SU-DHL-6 (cell line): ENCODE measurements at regions not wholly inside any gene's neighbourhood (a gene's known extent, or its start where the extent isn't known, plus 50 kb on each side); places are given as distances from the start of the nearest gene placed in this dataset.

Experiments used
- H2AFZ ChIP-seq: fragments of 200-600 bp; sonication (generic); 2 replicates; pipeline ENCODE4 v1.6.1; 2014; ENCODE audit warnings: low read depth, mild to moderate bottlenecking, moderate library complexity, mixed read lengths, antibody characterized with exemption, low read length; ENCODE audit not compliant: severe bottlenecking
- H3F3A ChIP-seq: fragments of 200-600 bp; shearing (Covaris generic); 2 replicates; pipeline ENCODE4 v1.6.0; 2016; ENCODE audit warnings: antibody characterized with exemption, mild to moderate bottlenecking; ENCODE audit not compliant: insufficient read depth
- H3K27ac ChIP-seq: fragments of 200-600 bp; sonication (generic); 2 replicates; pipeline ENCODE4 v1.5.1; 2016; ENCODE audit warnings: low read depth, mild to moderate bottlenecking, low read length, moderate library complexity, mixed read lengths
- H3K27me3 ChIP-seq: fragments of 200-600 bp; sonication (generic), shearing (Covaris generic); 2 replicates; pipeline ENCODE4 v1.6.0; 2014; ENCODE audit warnings: mild to moderate bottlenecking, low read length
- H3K36me3 ChIP-seq: fragments of 200-600 bp; sonication (generic); 2 replicates; pipeline ENCODE4 v1.6.1; 2014; ENCODE audit warnings: mild to moderate bottlenecking, low read length, mixed read lengths
- H3K4me2 ChIP-seq: fragments of 300-600, 200-600 bp; shearing (Covaris generic), sonication (generic); 2 replicates; pipeline ENCODE4 v1.6.0; 2014; ENCODE audit warnings: low read length, low read depth, mild to moderate bottlenecking; ENCODE audit not compliant: poor library complexity, severe bottlenecking
- H3K4me3 ChIP-seq: fragments of 200-600 bp; sonication (generic); 2 replicates; pipeline ENCODE4 v1.5.1; 2014; ENCODE audit warnings: antibody characterized with exemption, low read length, mild to moderate bottlenecking, mixed read lengths; ENCODE audit not compliant: insufficient read depth, poor library complexity, severe bottlenecking
- H3K79me2 ChIP-seq: fragments of 200-600 bp; sonication (generic); 2 replicates; pipeline ENCODE4 v1.6.1; 2014; ENCODE audit warnings: mild to moderate bottlenecking, low read length, moderate library complexity; ENCODE audit not compliant: insufficient read depth
- H3K9ac ChIP-seq: fragments of 200-600 bp; sonication (generic); 2 replicates; pipeline ENCODE4 v1.7.0; 2014; ENCODE audit warnings: mild to moderate bottlenecking, low read length
- H3K9me2 ChIP-seq: fragments of 200-600 bp; sonication (generic); replicated peaks from 2 replicates; pipeline ENCODE4 v1.6.1; 2014; ENCODE audit warnings: low read length; ENCODE audit not compliant: insufficient read depth
- H3K9me3 ChIP-seq: fragments of 200-600 bp; sonication (generic); 2 replicates; pipeline ENCODE4 v1.6.1; 2014; ENCODE audit warnings: low read length, mixed read lengths; ENCODE audit not compliant: insufficient read depth
- H4K20me1 ChIP-seq: fragments of 200-600 bp; sonication (generic); 2 replicates; pipeline ENCODE4 v1.6.1; 2014; ENCODE audit warnings: low read depth, mild to moderate bottlenecking, antibody characterized with exemption, low read length, moderate library complexity, mixed read lengths
- CTCF ChIP-seq: fragments of 200-600 bp; sonication (generic); IDR thresholded peaks from one replicate; pipeline ENCODE4 v1.5.1; 2017; ENCODE audit warnings: antibody characterized with exemption, mild to moderate bottlenecking, low read length, moderate library complexity; ENCODE audit not compliant: insufficient read depth, poor library complexity, severe bottlenecking
- EZH2phosphoT487 ChIP-seq: fragments of 200-600 bp; sonication (generic), shearing (Covaris generic); conservative IDR thresholded peaks from 2 replicates; pipeline ENCODE4 v1.6.1; 2018; ENCODE audit warnings: mild to moderate bottlenecking, antibody characterized with exemption, low read length, moderate library complexity, mixed read lengths

GRCh38 chr20:55354720-55355119, 650.6 kb downstream of the CBLN4 start:
- Histone ChIP-seq H3K79me2 (no peaks in the 10 kb centered on the region), H3K9ac (no peak overlapping the region), H3K27ac (no peak overlapping the region), H3K4me3 (no peak overlapping the region), H3K4me2 (no peak overlapping the region), H3K9me2 (no peaks in the 10 kb centered on the region), H3K36me3 (no peaks in the 10 kb centered on the region), H3K9me3 (no peaks in the 10 kb centered on the region), H4K20me1 (no peaks in the 10 kb centered on the region), H2AFZ (no peak overlapping the region), H3F3A (no peaks in the 10 kb centered on the region), H3K27me3 (no peaks in the 10 kb centered on the region)
- no peak for TF ChIP-seq EZH2phosphoT487
- TF ChIP-seq CTCF, result no peak

GRCh38 chr20:55353206-55353605, 652.1 kb downstream of the CBLN4 start:
- H3K9me2 ChIP-seq, result no peaks in the 10 kb centered on the region
- TF ChIP-seq EZH2phosphoT487 (no peak), CTCF (no peak)
- H3K9me3 ChIP-seq, result no peaks in the 10 kb centered on the region
- H3F3A ChIP-seq, result no peaks in the 10 kb centered on the region
- H3K27me3 ChIP-seq, result no peaks in the 10 kb centered on the region
- no peak overlapping the region for H2AFZ ChIP-seq
- H4K20me1 ChIP-seq, result no peaks in the 10 kb centered on the region
- no peak overlapping the region for H3K9ac ChIP-seq
- H3K27ac ChIP-seq, result no peak overlapping the region
- H3K36me3 ChIP-seq, result no peaks in the 10 kb centered on the region
- no peaks in the 10 kb centered on the region for H3K79me2 ChIP-seq
- no peak overlapping the region for H3K4me2 ChIP-seq
- H3K4me3 ChIP-seq, result no peak overlapping the region

- H3K9ac ChIP-seq, result no peak overlapping the region
- no peaks in the 10 kb centered on the region for H3K9me2 ChIP-seq
- H3K4me3 ChIP-seq, result no peak overlapping the region
- no peak overlapping the region for H3K27ac ChIP-seq
- no peaks in the 10 kb centered on the region for H3K79me2 ChIP-seq
- H3K27me3 ChIP-seq, result no peaks in the 10 kb centered on the region
- no peak overlapping the region for H2AFZ ChIP-seq
- TF ChIP-seq CTCF (no peak), EZH2phosphoT487 (no peak)
- no peaks in the 10 kb centered on the region for H4K20me1 ChIP-seq
- H3F3A ChIP-seq, result no peaks in the 10 kb centered on the region
- no peak overlapping the region for H3K4me2 ChIP-seq
- H3K9me3 ChIP-seq, result no peaks in the 10 kb centered on the region
- H3K36me3 ChIP-seq, result no peaks in the 10 kb centered on the region
Observed at GRCh38 chr20:55348223-55348622, 657.1 kb downstream of the CBLN4 start.

- H3K27me3 ChIP-seq, result no peaks in the 10 kb centered on the region
- TF ChIP-seq EZH2phosphoT487 (no peak), CTCF (no peak)
- H3K4me3 ChIP-seq, result no peak overlapping the region
- H3K9me3 ChIP-seq, result no peaks in the 10 kb centered on the region
- no peaks in the 10 kb centered on the region for H3K79me2 ChIP-seq
- H4K20me1 ChIP-seq, result no peaks in the 10 kb centered on the region
- no peak overlapping the region for H3K4me2 ChIP-seq
- no peak overlapping the region for H2AFZ ChIP-seq
- no peak overlapping the region for H3K9ac ChIP-seq
- no peaks in the 10 kb centered on the region for H3K36me3 ChIP-seq
- no peaks in the 10 kb centered on the region for H3F3A ChIP-seq
- H3K27ac ChIP-seq, result no peak overlapping the region
- H3K9me2 ChIP-seq, result no peaks in the 10 kb centered on the region
Observed at GRCh38 chr20:55342822-55343221, 662.5 kb downstream of the CBLN4 start.
